ENCODE measurements at regions not wholly inside any gene's neighbourhood (a gene's known extent, or its start where the extent isn't known, plus 50 kb on each side); places are given as distances from the start of the nearest gene placed in this dataset.

GRCh38 chr6:128635219-128635618 is 114.8 kb upstream of the PTPRK start:
- Histone ChIP-seq H3K4me1 (ENCODE audit: control insufficient read depth, insufficient read depth, low read length, poor library complexity, severe bottlenecking) (no peaks in the 10 kb centered on the region), H3K27ac (ENCODE audit: insufficient read depth, low read length, poor library complexity, severe bottlenecking) (no peak overlapping the region), H3K4me3 (ENCODE audit: low read depth, low read length) (no peak overlapping the region), H3K27me3 (ENCODE audit: control insufficient read depth, insufficient read depth, low read length) (no peaks in the 10 kb centered on the region), H3K36me3 (ENCODE audit: control insufficient read depth, insufficient read depth, low read length) (no peaks in the 10 kb centered on the region), H3K9me3 (ENCODE audit: control insufficient read depth in 2 of 2, low read length in 2 of 2) (no peaks in the 10 kb centered on the region)
- H3K9me3 Mint-ChIP-seq = peaks cover 0 to 6% (median 0%) of the 10 kb centered on the region in 7 donors
- no peaks in the 10 kb centered on the region for H3K27me3 Mint-ChIP-seq
- H3K4me1 Mint-ChIP-seq = no peaks in the 10 kb centered on the region
- no peaks in the 10 kb centered on the region for H3K36me3 Mint-ChIP-seq
- no peak for DNase-seq
- no peak overlapping the region for H3K27ac Mint-ChIP-seq
- H3K4me3 Mint-ChIP-seq = no peak overlapping the region
- no peak for ATAC-seq (ENCODE audit: low read depth in 2 of 2)

GRCh38 chr6:128632131-128632530 is 111.7 kb upstream of the PTPRK start:
- no peaks in the 10 kb centered on the region for H3K27me3 Mint-ChIP-seq
- no peak overlapping the region for H3K27ac Mint-ChIP-seq
- DNase-seq = no peak
- Histone ChIP-seq H3K4me1 (ENCODE audit: control insufficient read depth, insufficient read depth, low read length, poor library complexity, severe bottlenecking) (no peaks in the 10 kb centered on the region), H3K9me3 (ENCODE audit: control insufficient read depth in 2 of 2, low read length in 2 of 2) (no peaks in the 10 kb centered on the region), H3K36me3 (ENCODE audit: control insufficient read depth, insufficient read depth, low read length) (no peaks in the 10 kb centered on the region), H3K27me3 (ENCODE audit: control insufficient read depth, insufficient read depth, low read length) (no peaks in the 10 kb centered on the region), H3K4me3 (ENCODE audit: low read depth, low read length) (no peak overlapping the region), H3K27ac (ENCODE audit: insufficient read depth, low read length, poor library complexity, severe bottlenecking) (no peak overlapping the region)
- ATAC-seq (ENCODE audit: low read depth in 2 of 2) = no peak
- no peak overlapping the region for H3K4me3 Mint-ChIP-seq
- peaks cover 0 to 6% (median 0%) of the 10 kb centered on the region in 7 donors for H3K9me3 Mint-ChIP-seq
- H3K4me1 Mint-ChIP-seq = no peaks in the 10 kb centered on the region
- no peaks in the 10 kb centered on the region for H3K36me3 Mint-ChIP-seq

DNA sequence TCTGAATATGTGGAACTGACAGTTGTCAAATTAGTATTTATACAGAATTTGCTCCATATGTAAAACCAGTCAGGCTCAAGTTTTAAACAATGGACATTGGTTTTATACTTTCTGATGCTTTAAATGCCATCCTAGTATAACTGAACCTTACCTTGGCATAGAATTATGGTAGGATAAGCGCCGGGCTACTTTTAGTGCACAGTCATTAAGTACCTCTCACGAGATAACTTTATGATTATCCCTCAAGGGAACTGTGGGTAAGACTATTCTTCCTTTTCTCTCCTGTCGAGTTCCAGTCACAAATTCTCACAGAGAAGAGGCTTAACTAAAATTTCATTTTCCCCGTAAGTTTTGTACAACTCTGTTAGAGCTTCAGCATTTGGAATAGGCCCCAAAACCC is 110.6 kb upstream of the PTPRK start:
- no peak overlapping the region for H3K4me3 ChIP-seq (ENCODE audit: low read depth, low read length)
- no peak overlapping the region for H3K27ac ChIP-seq (ENCODE audit: insufficient read depth, low read length, poor library complexity, severe bottlenecking)
- no peaks in the 10 kb centered on the region for H3K27me3 ChIP-seq (ENCODE audit: control insufficient read depth, insufficient read depth, low read length)
- no peaks in the 10 kb centered on the region for H3K4me1 ChIP-seq (ENCODE audit: control insufficient read depth, insufficient read depth, low read length, poor library complexity, severe bottlenecking)
- no peaks in the 10 kb centered on the region for H3K36me3 Mint-ChIP-seq
- no peaks in the 10 kb centered on the region for H3K27me3 Mint-ChIP-seq
- H3K4me3 Mint-ChIP-seq = no peak overlapping the region
- no peaks in the 10 kb centered on the region for H3K4me1 Mint-ChIP-seq
- H3K9me3 Mint-ChIP-seq = peaks cover 0 to 6% (median 0%) of the 10 kb centered on the region in 7 donors
- H3K36me3 ChIP-seq (ENCODE audit: control insufficient read depth, insufficient read depth, low read length) = no peaks in the 10 kb centered on the region
- no peak overlapping the region for H3K27ac Mint-ChIP-seq
- H3K9me3 ChIP-seq (ENCODE audit: control insufficient read depth in 2 of 2, low read length in 2 of 2) = no peaks in the 10 kb centered on the region
- ATAC-seq (ENCODE audit: low read depth in 2 of 2) (no peak), DNase-seq (no peak)

- Histone ChIP-seq H3K4me3 (ENCODE audit: low read depth, low read length) (no peak overlapping the region), H3K9me3 (ENCODE audit: control insufficient read depth in 2 of 2, low read length in 2 of 2) (no peaks in the 10 kb centered on the region), H3K27ac (ENCODE audit: insufficient read depth, low read length, poor library complexity, severe bottlenecking) (no peak overlapping the region), H3K27me3 (ENCODE audit: control insufficient read depth, insufficient read depth, low read length) (no peaks in the 10 kb centered on the region), H3K36me3 (ENCODE audit: control insufficient read depth, insufficient read depth, low read length) (no peaks in the 10 kb centered on the region), H3K4me1 (ENCODE audit: control insufficient read depth, insufficient read depth, low read length, poor library complexity, severe bottlenecking) (no peaks in the 10 kb centered on the region)
- Mint-ChIP-seq H3K4me1 (no peaks in the 10 kb centered on the region), H3K4me3 (no peak overlapping the region), H3K27ac (no peak overlapping the region), H3K27me3 (no peaks in the 10 kb centered on the region), H3K9me3 (peaks cover 0 to 6% (median under 1%) of the 10 kb centered on the region in 7 donors), H3K36me3 (no peaks in the 10 kb centered on the region)
- no peak for DNase-seq
- ATAC-seq (ENCODE audit: low read depth in 2 of 2) = no peak
Observed at GRCh38 chr6:128630213-128630612, 109.8 kb upstream of the PTPRK start.

GRCh38 chr6:128617285-128617684 is 96.9 kb upstream of the PTPRK start:
- no peak for ATAC-seq (ENCODE audit: low read depth in 2 of 2)
- Histone ChIP-seq H3K27me3 (ENCODE audit: control insufficient read depth, insufficient read depth, low read length) (no peaks in the 10 kb centered on the region), H3K27ac (ENCODE audit: insufficient read depth, low read length, poor library complexity, severe bottlenecking) (no peak overlapping the region), H3K9me3 (ENCODE audit: control insufficient read depth in 2 of 2, low read length in 2 of 2) (no peaks in the 10 kb centered on the region), H3K4me1 (ENCODE audit: control insufficient read depth, insufficient read depth, low read length, poor library complexity, severe bottlenecking) (no peaks in the 10 kb centered on the region), H3K36me3 (ENCODE audit: control insufficient read depth, insufficient read depth, low read length) (no peaks in the 10 kb centered on the region), H3K4me3 (ENCODE audit: low read depth, low read length) (no peak overlapping the region)
- H3K9me3 Mint-ChIP-seq = peaks cover 0 to 14% (median 3%) of the 10 kb centered on the region in 7 donors
- peaks cover 4% of the 10 kb centered on the region for H3K27me3 Mint-ChIP-seq
- H3K4me3 Mint-ChIP-seq = no peak overlapping the region
- H3K27ac Mint-ChIP-seq = no peak overlapping the region
- H3K4me1 Mint-ChIP-seq = no peaks in the 10 kb centered on the region
- no peak for DNase-seq
- H3K36me3 Mint-ChIP-seq = no peaks in the 10 kb centered on the region

GRCh38 chr6:128616342-128616741 is 95.9 kb upstream of the PTPRK start:
- H3K4me1 Mint-ChIP-seq = no peaks in the 10 kb centered on the region
- no peaks in the 10 kb centered on the region for H3K4me1 ChIP-seq (ENCODE audit: control insufficient read depth, insufficient read depth, low read length, poor library complexity, severe bottlenecking)

GRCh38 chr6:128606611-128607010 is 86.2 kb upstream of the PTPRK start:
- peaks cover 0 to 4% (median 0%) of the 10 kb centered on the region in 7 donors for H3K9me3 Mint-ChIP-seq
- Histone ChIP-seq H3K4me1 (ENCODE audit: control insufficient read depth, insufficient read depth, low read length, poor library complexity, severe bottlenecking) (no peaks in the 10 kb centered on the region), H3K27me3 (ENCODE audit: control insufficient read depth, insufficient read depth, low read length) (no peaks in the 10 kb centered on the region), H3K27ac (ENCODE audit: insufficient read depth, low read length, poor library complexity, severe bottlenecking) (no peak overlapping the region), H3K4me3 (ENCODE audit: low read depth, low read length) (no peak overlapping the region), H3K36me3 (ENCODE audit: control insufficient read depth, insufficient read depth, low read length) (no peaks in the 10 kb centered on the region), H3K9me3 (ENCODE audit: control insufficient read depth in 2 of 2, low read length in 2 of 2) (no peaks in the 10 kb centered on the region)
- no peak overlapping the region for H3K27ac Mint-ChIP-seq
- no peaks in the 10 kb centered on the region for H3K27me3 Mint-ChIP-seq
- H3K4me3 Mint-ChIP-seq = no peak overlapping the region
- no peaks in the 10 kb centered on the region for H3K36me3 Mint-ChIP-seq
- DNase-seq = no peak
- no peaks in the 10 kb centered on the region for H3K4me1 Mint-ChIP-seq
- no peak for ATAC-seq (ENCODE audit: low read depth in 2 of 2)

More at GRCh38 chr6:128616342-128616741, 95.9 kb upstream of the PTPRK start:
- no peak overlapping the region for H3K4me3 Mint-ChIP-seq
- Histone ChIP-seq H3K9me3 (ENCODE audit: control insufficient read depth in 2 of 2, low read length in 2 of 2) (no peaks in the 10 kb centered on the region), H3K27me3 (ENCODE audit: control insufficient read depth, insufficient read depth, low read length) (no peaks in the 10 kb centered on the region), H3K36me3 (ENCODE audit: control insufficient read depth, insufficient read depth, low read length) (no peaks in the 10 kb centered on the region), H3K4me3 (ENCODE audit: low read depth, low read length) (no peak overlapping the region), H3K27ac (ENCODE audit: insufficient read depth, low read length, poor library complexity, severe bottlenecking) (no peak overlapping the region)
- peaks cover 4% of the 10 kb centered on the region for H3K27me3 Mint-ChIP-seq
- DNase-seq (no peak), ATAC-seq (ENCODE audit: low read depth in 2 of 2) (no peak)
- no peak overlapping the region for H3K27ac Mint-ChIP-seq
- peaks cover 0 to 14% (median 2%) of the 10 kb centered on the region in 7 donors for H3K9me3 Mint-ChIP-seq
- no peaks in the 10 kb centered on the region for H3K36me3 Mint-ChIP-seq

GRCh38 chr6:128605961-128606360 is 85.6 kb upstream of the PTPRK start:
- H3K4me3 Mint-ChIP-seq = no peak overlapping the region
- DNase-seq (no peak), ATAC-seq (ENCODE audit: low read depth in 2 of 2) (no peak)
- no peaks in the 10 kb centered on the region for H3K4me1 ChIP-seq (ENCODE audit: control insufficient read depth, insufficient read depth, low read length, poor library complexity, severe bottlenecking)
- H3K27ac ChIP-seq (ENCODE audit: insufficient read depth, low read length, poor library complexity, severe bottlenecking) = no peak overlapping the region
- no peaks in the 10 kb centered on the region for H3K4me1 Mint-ChIP-seq
- H3K36me3 ChIP-seq (ENCODE audit: control insufficient read depth, insufficient read depth, low read length) = no peaks in the 10 kb centered on the region
- peaks cover 0 to 4% (median 0%) of the 10 kb centered on the region in 7 donors for H3K9me3 Mint-ChIP-seq
- H3K27me3 ChIP-seq (ENCODE audit: control insufficient read depth, insufficient read depth, low read length) = no peaks in the 10 kb centered on the region
- no peaks in the 10 kb centered on the region for H3K9me3 ChIP-seq (ENCODE audit: control insufficient read depth in 2 of 2, low read length in 2 of 2)
- H3K4me3 ChIP-seq (ENCODE audit: low read depth, low read length) = no peak overlapping the region
- H3K36me3 Mint-ChIP-seq = no peaks in the 10 kb centered on the region
- no peak overlapping the region for H3K27ac Mint-ChIP-seq
- H3K27me3 Mint-ChIP-seq = no peaks in the 10 kb centered on the region

All from CD4-positive, CD25-positive, alpha-beta regulatory T cell (primary cell).